ENCODE measurements at regions not wholly inside any gene's neighbourhood (a gene's known extent, or its start where the extent isn't known, plus 50 kb on each side); places are given as distances from the start of the nearest gene placed in this dataset.

GRCh38 chr6:112980676-112981075 is 633.5 kb downstream of the RFPL4B start:
- TF ChIP-seq EZH2phosphoT487 (IDR thresholded peaks at IDR 0.05; ENCODE audit: borderline replicate concordance) (no peak), CBX3 (IDR thresholded peaks at IDR 0.05; ENCODE audit: low read depth) (no peak), CTCF (IDR thresholded peaks at IDR 0.05 in 2 of 3, conservative IDR thresholded peaks at IDR 0.05 in 1 of 3; ENCODE audit: borderline replicate concordance in 1 of 3, insufficient read depth in 1 of 3, low read depth in 2 of 3, low read length in 2 of 3) (no peak)
